MCF 10A (cell line): ENCODE measurements at regions not wholly inside any gene's neighbourhood (a gene's known extent, or its start where the extent isn't known, plus 50 kb on each side); places are given as distances from the start of the nearest gene placed in this dataset.
A peak's percentile ranks its signal among the peaks of the same experiment; 100 is the strongest.

Source experiments
- BruUV-seq: library from RNA; stranded (reverse); fragments of 400-500 nt; replicated peaks from 2 replicates; lab custom pipeline; 2021; lab: Mats Ljungman, UMichigan
- CTCF ChIA-PET: fragments of 300-600 bp; sonication (Branson Sonifier 250); formaldehyde crosslinking; extraction: SDS; loops from one replicate; lab custom pipeline; 2021; ENCODE audit warnings: antibody characterized with exemption, inconsistent platforms; lab: Yijun Ruan, JAX
- POLR2A ChIA-PET: fragments of 300-600, 350-650 bp; sonication (Branson Sonifier 250); formaldehyde crosslinking; extraction: SDS; loops from one replicate; lab custom pipeline; 2020; ENCODE audit warnings: antibody characterized with exemption, inconsistent platforms; lab: Yijun Ruan, JAX
- DNase-seq: peaks from one replicate; pipeline ENCODE4 v3.0.0-alpha.2; 2018; ENCODE audit not compliant: unreplicated experiment
- H3K27ac Mint-ChIP-seq: one replicate; pipeline ENCODE4 v1.8.0; 2022; ENCODE audit warnings: mild to moderate bottlenecking, low read depth, mixed read lengths; ENCODE audit not compliant: unreplicated experiment
- H3K27me3 Mint-ChIP-seq: one replicate; pipeline ENCODE4 v1.8.0; 2022; ENCODE audit warnings: mixed read lengths; ENCODE audit not compliant: insufficient read depth, unreplicated experiment
- H3K36me3 Mint-ChIP-seq: one replicate; pipeline ENCODE4 v1.8.0; 2022; ENCODE audit warnings: mild to moderate bottlenecking, moderate library complexity, mixed read lengths; ENCODE audit not compliant: insufficient read depth, unreplicated experiment
- H3K4me1 Mint-ChIP-seq: one replicate; pipeline ENCODE4 v1.8.0; 2022; ENCODE audit warnings: mixed read lengths; ENCODE audit not compliant: insufficient read depth, unreplicated experiment
- H3K4me3 Mint-ChIP-seq: one replicate; pipeline ENCODE4 v1.8.0; 2022; ENCODE audit warnings: mild to moderate bottlenecking, moderate library complexity, mixed read lengths; ENCODE audit not compliant: unreplicated experiment
- H3K9me3 Mint-ChIP-seq: one replicate; pipeline ENCODE4 v1.8.0; 2022; ENCODE audit warnings: mixed read lengths; ENCODE audit not compliant: unreplicated experiment
- intact Hi-C: fragments of 100-400 bp; cut with micrococcal nuclease; formaldehyde crosslinking; loops from 2 replicates; pipeline ENCODE4 v1.14.1; 2022
- TF ChIP-seq, protein P1 (sequence below): fragments of 200-600 bp; IDR thresholded peaks from one replicate; pipeline ENCODE4 v1.8.0; 2022; ENCODE audit warnings: antibody characterized with exemption, mild to moderate bottlenecking; ENCODE audit not compliant: unreplicated experiment

DNA sequence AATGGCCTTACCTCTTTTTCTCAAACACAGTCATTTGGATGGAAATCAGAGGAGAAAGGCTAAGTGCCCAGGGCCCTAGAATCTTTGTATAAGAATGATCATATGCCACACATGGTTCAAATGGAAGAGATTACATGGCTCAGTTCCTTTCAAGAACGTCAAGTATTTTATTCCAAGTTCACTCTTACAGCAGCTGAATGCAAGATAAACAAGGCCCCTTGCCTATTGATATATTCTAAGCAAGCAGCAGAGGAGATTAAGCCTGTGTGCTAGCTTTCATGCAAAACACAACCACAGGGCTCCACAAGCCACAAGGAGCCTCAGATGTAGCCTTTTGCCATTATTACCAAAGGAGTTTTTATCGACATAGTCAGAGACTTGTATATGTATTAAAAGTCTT lies 55.3 kb upstream of the SLCO6A1 start:
- H3K4me1 Mint-ChIP-seq, result no peaks in the 10 kb centered on the region
- peaks cover 6% of the 10 kb centered on the region for H3K36me3 Mint-ChIP-seq
- BruUV-seq, result no TSS peak
- TF ChIP-seq, protein P1, sequence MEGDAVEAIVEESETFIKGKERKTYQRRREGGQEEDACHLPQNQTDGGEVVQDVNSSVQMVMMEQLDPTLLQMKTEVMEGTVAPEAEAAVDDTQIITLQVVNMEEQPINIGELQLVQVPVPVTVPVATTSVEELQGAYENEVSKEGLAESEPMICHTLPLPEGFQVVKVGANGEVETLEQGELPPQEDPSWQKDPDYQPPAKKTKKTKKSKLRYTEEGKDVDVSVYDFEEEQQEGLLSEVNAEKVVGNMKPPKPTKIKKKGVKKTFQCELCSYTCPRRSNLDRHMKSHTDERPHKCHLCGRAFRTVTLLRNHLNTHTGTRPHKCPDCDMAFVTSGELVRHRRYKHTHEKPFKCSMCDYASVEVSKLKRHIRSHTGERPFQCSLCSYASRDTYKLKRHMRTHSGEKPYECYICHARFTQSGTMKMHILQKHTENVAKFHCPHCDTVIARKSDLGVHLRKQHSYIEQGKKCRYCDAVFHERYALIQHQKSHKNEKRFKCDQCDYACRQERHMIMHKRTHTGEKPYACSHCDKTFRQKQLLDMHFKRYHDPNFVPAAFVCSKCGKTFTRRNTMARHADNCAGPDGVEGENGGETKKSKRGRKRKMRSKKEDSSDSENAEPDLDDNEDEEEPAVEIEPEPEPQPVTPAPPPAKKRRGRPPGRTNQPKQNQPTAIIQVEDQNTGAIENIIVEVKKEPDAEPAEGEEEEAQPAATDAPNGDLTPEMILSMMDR, result no peak
- intact Hi-C loops, result no loop called here
- no peak overlapping the region for H3K27ac Mint-ChIP-seq
- H3K9me3 Mint-ChIP-seq, result no peaks in the 10 kb centered on the region
- CTCF ChIA-PET, result interaction anchor here (0.6 to 0.9 kb wide), 6 partner anchors 25 to 713 kb away, joined by 3 to 4 read pairs (median 3); no protein-coding TSS in a partner anchor
- no peak for DNase-seq
- H3K4me3 Mint-ChIP-seq, result no peak overlapping the region
- H3K27me3 Mint-ChIP-seq, result no peaks in the 10 kb centered on the region
- POLR2A ChIA-PET, result no interaction called here

DNA sequence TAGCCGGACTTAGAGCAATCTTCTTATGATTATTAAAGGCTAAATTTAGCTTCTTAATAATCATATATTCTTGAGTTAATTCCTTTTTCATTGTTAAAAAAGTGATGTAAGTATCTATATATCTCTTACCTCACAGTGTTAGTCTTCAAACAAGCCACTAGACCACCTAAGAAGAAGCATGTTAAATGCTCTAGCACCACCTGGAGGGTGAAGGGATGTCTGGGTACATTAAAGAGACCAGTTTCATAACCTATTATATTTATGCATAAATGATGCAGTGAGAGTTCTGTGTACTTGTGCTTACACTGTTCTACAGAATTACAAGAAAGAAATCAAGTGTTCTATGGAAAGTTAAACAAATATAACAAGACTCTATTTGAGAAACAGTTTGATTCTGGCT lies 55.9 kb upstream of the SLCO6A1 start:
- POLR2A ChIA-PET, result no interaction called here
- Mint-ChIP-seq H3K4me1 (no peaks in the 10 kb centered on the region), H3K9me3 (no peaks in the 10 kb centered on the region), H3K27ac (no peak overlapping the region), H3K27me3 (no peaks in the 10 kb centered on the region), H3K36me3 (peaks cover 6% of the 10 kb centered on the region), H3K4me3 (no peak overlapping the region)
- CTCF ChIA-PET, result interaction anchor here (0.6 to 1.0 kb wide), 6 partner anchors 12 to 713 kb away, joined by 3 to 4 read pairs (median 3); no protein-coding TSS in a partner anchor
- DNase-seq, result peak; percentile 33
- TF ChIP-seq, protein P1, result peak; percentile 8
- no TSS peak for BruUV-seq
- intact Hi-C loops, result no loop called here

DNA sequence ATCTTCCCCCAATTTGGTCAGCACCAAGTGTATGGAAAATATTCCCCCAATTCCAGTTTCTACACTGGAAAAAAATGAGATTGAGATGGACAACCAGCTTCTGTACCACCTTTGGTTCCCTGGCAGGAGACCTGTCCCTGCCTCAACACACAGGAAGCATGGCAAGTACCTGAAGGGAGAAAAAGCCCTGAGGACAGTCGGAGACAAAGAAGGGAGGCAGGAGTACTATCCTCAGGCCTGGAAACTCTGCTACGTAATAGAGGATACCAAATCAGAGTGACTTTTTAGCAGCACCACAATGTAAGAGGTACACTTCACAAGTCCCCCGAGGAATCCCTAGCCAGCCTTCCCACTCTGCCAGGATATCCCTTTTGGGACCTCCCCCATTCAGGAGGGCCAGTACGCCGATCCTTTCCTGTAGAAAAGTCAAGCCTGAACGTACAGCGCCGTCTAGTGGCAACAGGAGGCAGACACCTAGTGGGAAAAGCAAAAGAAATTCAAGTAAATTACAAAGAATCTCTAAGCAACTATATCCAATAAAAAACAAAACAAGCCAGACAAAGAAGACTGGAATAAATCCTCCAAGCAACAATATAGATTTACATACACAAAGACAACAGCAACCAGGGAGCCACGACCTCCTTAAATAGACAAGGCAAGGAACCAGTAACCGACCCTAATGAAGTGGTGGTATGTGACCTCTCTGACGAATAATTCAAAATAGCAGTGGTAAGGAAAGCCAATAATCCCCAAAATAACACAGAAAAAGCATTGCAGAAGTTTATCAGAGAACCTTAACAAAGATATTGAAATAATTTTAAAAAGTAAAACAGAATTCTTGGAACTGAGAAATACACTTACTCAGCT lies 63.3 kb upstream of the SLCO6A1 start:
- H3K4me1 Mint-ChIP-seq, result no peaks in the 10 kb centered on the region
- no peak overlapping the region for H3K4me3 Mint-ChIP-seq
- CTCF ChIA-PET, result interaction anchor here (0.6 to 1.7 kb wide), 15 partner anchors 10 to 1108 kb away, joined by 3 to 11 read pairs (median 3); no protein-coding TSS in a partner anchor
- peak; percentile 57 for DNase-seq
- H3K36me3 Mint-ChIP-seq, result no peaks in the 10 kb centered on the region
- no TSS peak for BruUV-seq
- H3K27ac Mint-ChIP-seq, result no peak overlapping the region
- intact Hi-C loops, result no loop called here
- POLR2A ChIA-PET, result interaction anchor here (0.7 kb wide), 1 partner anchor 993 kb away, joined by 3 read pairs; no protein-coding TSS in a partner anchor
- H3K27me3 Mint-ChIP-seq, result peaks cover 39% of the 10 kb centered on the region
- TF ChIP-seq, protein P1, result peak; percentile 42
- H3K9me3 Mint-ChIP-seq, result no peaks in the 10 kb centered on the region

DNA sequence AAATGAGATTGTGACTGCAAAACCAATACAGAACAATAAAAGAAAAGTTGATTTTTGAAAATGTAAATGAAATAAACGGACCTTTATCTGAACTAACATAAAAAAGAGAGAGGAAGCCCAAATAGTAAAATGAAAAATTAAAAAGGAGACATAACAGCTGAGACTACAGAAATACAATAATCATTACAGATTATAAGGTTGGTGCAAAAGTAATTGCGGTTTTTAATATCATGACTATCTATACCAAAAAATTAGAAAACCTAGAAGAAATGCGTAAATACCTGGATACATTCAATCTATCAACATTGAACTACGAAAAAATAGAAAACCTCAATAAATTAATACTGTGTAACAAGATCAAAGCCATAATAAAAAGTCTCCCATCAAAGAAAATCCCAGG lies 71.9 kb upstream of the SLCO6A1 start:
- H3K9me3 Mint-ChIP-seq, result no peaks in the 10 kb centered on the region
- ChIA-PET POLR2A (interaction anchor here (0.7 kb wide), 1 partner anchor 916 kb away, joined by 3 read pairs; no protein-coding TSS in a partner anchor), CTCF (interaction anchor here (0.6 to 0.9 kb wide), 2 partner anchors 14 to 382 kb away, joined by 3 read pairs; no protein-coding TSS in a partner anchor)
- no peak overlapping the region for H3K4me3 Mint-ChIP-seq
- peaks cover 78% of the 10 kb centered on the region for H3K27me3 Mint-ChIP-seq
- no peaks in the 10 kb centered on the region for H3K4me1 Mint-ChIP-seq
- TF ChIP-seq, protein P1, result no peak
- DNase-seq, result no peak
- H3K27ac Mint-ChIP-seq, result no peak overlapping the region
- H3K36me3 Mint-ChIP-seq, result no peaks in the 10 kb centered on the region
- no TSS peak for BruUV-seq
- intact Hi-C loops, result no loop called here
